ENCODE measurements at regions not wholly inside any gene's neighbourhood (a gene's known extent, or its start where the extent isn't known, plus 50 kb on each side); places are given as distances from the start of the nearest gene placed in this dataset.

- TF ChIP-seq, protein P1, sequence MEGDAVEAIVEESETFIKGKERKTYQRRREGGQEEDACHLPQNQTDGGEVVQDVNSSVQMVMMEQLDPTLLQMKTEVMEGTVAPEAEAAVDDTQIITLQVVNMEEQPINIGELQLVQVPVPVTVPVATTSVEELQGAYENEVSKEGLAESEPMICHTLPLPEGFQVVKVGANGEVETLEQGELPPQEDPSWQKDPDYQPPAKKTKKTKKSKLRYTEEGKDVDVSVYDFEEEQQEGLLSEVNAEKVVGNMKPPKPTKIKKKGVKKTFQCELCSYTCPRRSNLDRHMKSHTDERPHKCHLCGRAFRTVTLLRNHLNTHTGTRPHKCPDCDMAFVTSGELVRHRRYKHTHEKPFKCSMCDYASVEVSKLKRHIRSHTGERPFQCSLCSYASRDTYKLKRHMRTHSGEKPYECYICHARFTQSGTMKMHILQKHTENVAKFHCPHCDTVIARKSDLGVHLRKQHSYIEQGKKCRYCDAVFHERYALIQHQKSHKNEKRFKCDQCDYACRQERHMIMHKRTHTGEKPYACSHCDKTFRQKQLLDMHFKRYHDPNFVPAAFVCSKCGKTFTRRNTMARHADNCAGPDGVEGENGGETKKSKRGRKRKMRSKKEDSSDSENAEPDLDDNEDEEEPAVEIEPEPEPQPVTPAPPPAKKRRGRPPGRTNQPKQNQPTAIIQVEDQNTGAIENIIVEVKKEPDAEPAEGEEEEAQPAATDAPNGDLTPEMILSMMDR (IDR thresholded peaks at IDR 0.05; ENCODE audit: low read depth, low read length) = no peak
- TF ChIP-seq POLR2A (IDR thresholded peaks at IDR 0.05; ENCODE audit: extremely low read depth, insufficient read length) = no peak
Observed at GRCh38 chr9:118670011-118670953, 699.0 kb downstream of the BRINP1 start.
